NCI-H446 (cell line): ENCODE measurements at regions not wholly inside any gene's neighbourhood (a gene's known extent, or its start where the extent isn't known, plus 50 kb on each side); places are given as distances from the start of the nearest gene placed in this dataset.

Source experiments
- DNase-seq, 2 experiments: peaks; one replicate each; lab custom pipeline; 2025; lab: John Stamatoyannopoulos, UW

DNA sequence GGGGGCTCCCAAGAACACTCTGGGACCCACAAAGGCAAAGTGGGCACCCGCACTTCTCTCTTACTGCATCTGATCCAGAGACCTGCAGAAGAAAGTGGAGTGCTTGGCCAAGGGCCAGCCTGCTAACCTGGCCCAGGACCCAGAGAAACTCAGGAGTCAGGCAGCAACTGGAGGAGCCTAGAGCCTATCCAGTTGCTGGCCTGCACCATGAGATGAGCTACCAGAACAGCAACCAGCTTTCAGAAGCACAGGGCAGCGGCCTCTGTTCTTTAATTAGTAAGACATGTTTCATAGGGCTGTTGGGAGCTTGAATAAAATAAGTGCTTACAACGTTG is 298.3 kb downstream of the GADD45G start:
- DNase-seq = no peak

DNA sequence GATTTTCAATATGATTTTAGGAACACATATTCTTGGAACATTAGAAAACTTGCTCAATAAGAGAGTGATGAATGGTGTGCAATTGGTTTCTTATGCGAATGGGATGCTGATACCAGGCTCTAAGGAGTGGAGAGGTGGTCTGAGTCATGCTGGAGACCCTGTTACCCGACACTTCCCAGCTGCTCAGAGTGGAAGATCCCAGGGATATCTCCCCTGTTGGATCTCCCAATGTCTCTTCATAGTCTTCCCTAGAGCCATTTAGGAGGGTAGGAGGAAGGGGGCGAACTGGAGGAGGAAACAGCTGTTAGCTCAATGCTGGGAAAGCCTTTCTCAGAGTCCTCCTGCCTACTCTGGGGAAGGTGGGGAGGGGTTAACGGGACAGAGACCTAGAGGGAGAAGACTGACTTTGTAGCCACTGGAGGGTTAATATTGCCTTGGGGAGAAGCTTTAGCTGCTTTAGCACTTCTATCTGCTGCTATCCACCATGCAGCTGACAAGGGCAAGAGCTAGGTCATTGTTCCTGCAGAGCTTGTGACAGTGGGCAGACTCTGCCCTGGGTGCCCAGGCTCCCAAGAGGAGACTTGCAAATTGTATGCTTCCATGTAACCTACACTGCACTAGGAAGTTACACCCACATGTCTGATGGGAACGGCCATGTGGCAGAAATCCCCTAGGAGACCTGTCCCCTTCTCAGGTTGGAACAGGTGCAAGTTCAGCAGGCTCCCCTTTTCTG is 301.0 kb downstream of the GADD45G start:
- no peak for DNase-seq

DNA sequence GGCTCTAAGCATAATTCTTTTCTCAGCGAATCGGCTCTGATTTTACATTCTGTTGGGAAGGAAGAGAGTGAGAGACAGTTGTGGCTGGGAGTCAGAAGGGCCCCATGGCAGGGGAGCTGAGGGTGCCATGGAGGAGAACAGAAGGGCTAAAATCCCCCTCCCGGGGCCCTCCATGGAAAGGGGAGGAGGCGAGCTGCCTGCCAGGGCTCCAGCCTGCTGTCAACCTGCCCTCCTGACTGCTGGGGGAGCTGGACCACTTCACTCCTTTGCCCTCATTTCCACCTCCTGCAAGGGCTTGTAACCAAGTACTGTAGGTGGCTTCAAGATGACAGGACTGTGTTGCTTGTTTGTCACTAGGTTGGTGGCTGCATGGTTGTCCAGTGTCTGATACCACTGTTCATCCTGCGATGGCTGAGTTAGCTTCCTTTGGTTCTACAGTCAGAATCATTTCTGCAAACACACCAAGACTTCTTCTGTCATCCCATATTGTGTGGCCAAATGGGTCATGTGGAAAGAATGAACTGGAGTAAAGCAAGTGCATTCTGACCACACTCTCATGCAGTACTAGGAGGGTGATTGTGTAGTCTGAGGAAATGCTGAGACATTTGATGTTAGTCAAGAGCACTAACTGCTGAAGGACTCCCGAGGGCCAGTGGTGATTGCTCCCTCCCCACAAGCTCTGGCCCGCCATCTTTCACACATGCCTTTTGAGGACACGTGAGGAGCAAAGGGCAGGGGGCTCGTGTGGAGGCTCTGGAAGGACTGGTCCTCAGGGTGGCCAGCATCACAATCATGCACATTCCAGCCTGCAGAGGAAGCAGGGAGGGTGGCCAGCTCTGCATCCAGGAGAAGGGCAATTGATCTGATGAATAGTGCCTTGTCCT is 307.2 kb downstream of the GADD45G start:
- DNase-seq = no peak

DNA sequence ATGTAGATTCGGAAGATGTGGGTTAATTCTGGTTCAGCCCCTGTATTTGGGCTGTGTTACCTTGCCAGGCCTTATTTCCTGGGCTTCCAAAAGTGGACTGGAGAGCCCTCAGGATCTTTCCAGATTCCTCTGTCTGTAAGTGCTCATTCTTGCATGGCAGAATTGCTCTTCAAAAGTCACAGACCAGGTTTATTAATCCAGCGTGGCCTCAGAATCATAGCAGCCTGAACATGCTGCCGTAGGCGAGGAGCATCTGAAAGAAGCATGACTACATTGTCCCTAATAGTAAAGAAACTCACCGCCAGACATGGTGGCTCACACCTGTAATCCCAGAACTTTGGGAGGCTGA is 307.8 kb downstream of the GADD45G start:
- DNase-seq = no peak

DNA sequence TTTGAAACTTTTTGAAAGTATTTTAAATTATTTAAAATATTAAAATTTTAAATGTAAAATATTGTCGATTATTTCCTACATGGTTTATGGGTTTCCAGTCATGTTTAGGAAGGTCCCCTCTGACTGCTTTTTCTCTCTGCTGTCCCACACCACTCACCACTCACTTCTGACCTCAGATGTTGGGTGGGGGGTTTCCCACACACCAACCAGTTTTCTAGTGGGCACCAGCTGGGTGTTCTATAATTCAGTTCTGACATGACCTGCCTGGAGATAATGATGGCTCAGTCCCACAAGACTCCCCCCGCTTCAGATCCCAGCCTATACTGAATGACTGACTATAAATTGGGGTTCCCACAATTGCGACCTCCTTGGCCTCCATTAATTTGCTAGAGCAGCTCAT is 310.4 kb downstream of the GADD45G start:
- no peak for DNase-seq

DNA sequence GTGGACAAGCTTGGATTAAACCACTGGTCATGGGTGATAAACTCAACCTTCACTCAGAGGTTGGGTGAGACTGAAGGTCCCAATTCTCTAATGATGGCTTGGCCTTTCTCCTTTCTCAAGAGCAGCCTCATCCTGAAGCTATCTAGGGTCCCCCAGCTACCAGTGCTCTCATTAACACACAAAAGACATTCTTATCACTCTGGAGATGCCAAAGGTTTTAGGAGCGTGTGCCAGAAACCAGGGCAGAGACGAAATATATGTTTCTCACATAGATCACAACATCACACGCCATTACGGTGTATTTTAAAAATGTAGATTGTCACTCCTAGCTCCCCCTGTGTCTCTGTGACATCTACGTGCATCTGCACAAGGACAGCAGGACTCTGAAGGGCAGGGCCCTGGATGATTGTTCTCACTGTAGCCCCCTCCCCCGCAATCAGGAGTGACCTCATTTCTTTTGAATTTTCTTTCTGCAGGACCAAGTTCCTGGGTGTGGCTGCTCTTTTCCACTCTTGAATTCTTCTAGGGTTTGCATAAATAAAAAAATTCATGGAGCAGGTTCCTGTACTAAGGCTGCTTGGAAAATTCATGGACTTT is 311.3 kb downstream of the GADD45G start:
- DNase-seq = no peak

DNA sequence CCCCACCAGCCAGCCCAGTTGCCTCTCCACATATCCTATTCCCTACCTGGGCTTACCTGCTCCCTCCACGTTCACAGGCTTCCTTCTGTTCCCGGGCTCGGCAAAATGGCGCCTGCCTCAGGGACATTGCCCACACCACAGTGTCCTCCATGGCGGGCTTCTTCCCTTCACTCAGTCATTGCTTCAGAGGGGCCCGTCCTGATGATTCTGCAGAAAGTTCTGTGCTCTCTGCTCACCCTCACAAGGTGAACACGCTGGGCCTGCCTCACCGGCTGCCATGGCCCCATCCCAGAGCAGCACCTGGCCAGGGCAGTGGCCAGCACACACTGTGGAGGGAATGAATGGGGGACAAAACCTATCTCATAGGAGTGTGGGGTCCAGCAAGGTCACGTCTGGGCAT is 313.0 kb downstream of the GADD45G start:
- DNase-seq = no peak

DNA sequence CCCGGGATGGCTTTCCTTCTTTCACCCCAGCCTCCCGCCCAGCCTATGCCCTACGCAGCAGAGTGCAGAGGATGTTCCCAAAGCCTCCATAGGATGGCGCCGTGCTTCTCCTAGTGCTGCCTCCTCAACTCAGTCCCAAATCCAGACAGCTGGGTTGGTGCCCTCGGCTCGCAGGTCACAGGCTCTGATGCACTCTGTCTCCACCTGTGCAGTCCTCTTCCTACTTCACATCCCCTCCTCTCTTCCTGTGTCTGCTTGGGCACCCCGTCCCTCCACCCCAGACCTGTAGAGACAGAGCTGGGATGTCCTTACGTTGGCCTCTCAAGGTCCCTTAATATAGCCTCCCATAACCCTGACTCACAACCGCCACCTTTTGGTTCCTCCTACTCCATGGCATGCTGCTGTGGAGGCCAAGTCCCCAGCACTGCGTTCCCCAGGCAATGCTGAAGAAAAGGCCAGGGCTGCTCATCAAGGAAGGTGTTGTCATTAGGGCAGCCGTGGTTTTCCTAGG is 314.4 kb downstream of the GADD45G start:
- no peak for DNase-seq

DNA sequence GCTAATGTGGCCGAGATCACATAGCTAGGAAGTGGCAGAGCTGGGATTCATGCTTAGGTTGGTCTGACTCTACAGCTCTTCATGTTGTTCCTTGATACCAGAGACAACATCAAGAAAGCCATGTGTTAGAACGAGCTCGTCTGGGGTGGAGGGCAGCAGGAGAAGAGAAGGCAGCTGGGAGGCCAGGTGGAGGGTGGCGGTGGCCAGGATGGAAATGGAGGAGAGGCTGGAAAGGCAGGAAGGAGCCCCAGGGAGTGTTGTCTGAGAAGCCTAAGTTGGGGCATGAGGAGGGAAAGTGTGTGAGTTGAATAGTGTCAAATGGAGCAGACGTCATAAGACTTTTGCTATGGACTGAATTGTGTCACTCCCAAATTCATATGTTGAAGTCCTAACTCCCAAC is 315.3 kb downstream of the GADD45G start:
- DNase-seq = no peak

DNA sequence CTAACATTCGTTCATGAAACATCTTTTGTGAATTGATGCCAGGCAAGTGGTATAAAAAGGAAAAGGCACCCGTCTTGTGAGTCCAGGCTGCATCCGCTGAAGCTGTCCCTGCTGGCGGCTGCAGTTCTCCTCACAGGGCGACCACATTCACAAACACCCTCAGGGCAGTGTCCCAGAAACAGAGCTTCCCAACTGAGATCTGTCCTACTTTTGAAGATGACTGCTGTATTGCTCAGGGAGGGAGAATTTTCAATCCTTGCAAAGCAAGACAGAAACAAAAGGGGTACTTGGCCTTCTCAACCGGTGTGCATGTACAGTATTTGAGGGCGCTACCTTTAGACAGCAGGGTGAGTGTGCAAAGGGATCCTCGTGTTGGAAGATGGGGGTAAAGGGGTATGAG is 316.1 kb downstream of the GADD45G start:
- no peak for DNase-seq

DNA sequence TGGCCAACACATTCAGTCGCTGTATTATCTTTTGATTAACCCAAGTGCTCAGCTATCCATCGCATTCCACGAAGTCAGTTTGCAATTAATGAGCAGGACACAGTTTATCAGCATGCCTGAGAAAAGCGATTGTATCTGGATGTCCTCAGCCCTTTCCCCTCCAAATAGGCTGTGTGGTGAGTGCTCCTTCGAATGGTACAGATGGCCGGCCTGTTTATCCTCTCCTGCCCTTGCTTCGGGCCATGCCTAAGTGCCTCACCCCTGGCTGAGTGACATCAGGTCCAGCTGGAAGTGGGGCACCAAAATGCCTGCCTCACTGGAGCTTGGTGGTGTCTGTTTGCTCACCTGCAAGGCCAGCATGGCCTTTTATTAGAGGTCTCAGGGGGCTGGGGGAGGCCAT is 317.3 kb downstream of the GADD45G start:
- no peak for DNase-seq

DNA sequence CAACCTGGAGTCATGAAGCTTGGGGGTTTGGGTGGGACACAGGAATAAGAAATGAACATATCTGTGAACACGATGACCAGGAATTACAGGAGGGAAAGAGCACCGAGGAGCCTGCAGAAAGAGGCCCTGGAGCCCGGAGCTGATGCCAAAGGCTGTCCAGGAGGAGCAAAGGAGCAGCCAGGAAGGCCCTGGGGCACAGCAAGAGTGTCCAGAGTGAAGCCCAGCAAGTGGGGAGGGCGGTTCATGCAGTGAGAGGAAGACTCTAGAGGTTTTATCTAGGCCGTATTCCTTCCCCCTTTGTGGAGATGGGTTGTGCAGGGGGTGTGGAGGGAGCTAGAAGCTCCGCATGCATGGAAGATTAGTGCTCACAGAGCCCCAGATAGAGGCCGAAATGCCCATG is 318.4 kb downstream of the GADD45G start:
- no peak for DNase-seq

DNA sequence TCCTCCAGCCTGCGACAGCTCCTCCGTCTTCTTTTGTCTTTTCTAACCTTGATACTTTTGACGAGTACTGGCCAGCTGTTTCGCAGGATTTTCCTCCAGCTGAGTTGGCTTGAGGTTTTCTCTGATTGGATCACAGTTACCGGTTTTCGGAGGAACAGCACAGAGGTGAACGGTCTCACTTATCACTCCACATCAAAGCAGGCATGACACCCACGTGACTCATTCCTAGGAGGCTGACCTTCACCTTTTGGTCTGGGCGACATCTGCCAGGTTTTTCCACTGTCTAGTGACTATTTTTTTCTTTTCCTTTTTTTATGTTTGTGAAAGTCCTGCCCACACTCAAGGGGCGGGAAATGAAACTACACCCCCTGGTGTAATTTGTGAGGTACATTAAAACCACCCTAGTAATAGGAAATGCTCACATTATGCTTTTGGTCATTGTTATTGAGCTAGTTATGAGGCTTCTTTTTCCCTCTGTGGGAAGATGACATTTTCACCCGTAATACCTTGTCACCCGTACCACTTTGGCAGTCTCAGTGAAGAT is 319.2 kb downstream of the GADD45G start:
- DNase-seq = no peak

DNA sequence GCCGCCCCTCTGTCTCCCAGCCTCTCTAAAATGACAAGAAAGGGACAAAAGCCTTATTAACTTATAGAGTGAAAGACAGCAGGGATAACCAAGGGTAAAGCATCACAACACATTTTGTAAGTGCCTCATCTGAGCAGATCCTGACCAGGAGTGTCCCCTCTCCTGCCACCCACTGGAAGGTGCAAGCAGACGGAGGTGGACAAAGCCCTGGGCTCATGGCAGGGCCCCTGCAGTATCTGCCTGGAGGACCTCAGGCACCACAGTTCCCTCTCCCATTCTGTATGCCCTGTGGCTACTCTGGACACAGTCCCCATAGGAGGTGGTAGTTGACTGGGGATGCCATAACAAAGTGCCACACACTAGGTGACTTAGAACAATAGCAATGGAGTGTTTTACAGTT is 319.8 kb downstream of the GADD45G start:
- DNase-seq = no peak

DNA sequence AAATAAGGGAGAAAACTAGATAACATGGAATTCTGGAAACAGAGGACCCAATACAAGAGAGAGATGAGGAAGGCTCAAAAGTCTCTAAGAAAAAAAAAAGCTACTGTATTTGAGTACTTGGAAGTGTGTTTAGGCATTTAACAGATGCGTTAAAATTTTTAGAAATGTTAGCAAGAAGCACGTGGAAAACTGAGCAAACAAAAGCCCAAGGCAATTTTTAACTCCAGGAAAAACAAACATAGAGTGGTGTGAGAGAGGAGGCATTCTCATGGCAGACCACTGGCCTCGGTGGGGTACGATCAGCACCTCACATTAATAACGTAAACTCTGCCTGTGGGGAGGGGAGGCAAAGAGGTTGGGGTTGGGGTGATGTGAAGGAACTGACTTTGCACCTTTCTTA is 321.4 kb downstream of the GADD45G start:
- DNase-seq = no peak

DNA sequence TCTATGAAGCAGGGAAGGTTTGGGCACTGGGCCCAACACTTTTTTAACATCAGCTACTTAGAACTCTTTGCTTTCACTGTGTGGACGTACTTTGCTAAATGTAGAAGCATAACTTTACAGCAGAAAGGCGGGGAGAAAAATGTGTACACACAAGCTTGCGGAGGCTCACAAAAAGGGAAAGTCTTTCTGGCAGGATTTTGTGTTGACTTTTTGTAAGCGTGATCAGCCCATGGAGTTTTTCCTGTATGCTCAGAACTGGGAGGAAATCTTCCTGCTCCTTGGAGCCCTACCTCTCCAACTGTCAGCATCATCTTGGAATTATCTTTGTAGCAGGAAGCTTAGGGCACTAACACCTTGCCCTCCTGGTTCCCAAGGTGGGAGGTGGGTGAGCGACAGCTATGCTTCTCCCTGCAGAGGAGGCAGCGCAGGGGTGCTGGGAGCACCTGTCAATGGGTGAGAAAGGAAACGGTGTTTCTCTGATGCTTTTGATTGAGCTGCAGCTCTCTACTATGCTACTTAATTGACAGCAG is 321.9 kb downstream of the GADD45G start:
- no peak for DNase-seq

DNA sequence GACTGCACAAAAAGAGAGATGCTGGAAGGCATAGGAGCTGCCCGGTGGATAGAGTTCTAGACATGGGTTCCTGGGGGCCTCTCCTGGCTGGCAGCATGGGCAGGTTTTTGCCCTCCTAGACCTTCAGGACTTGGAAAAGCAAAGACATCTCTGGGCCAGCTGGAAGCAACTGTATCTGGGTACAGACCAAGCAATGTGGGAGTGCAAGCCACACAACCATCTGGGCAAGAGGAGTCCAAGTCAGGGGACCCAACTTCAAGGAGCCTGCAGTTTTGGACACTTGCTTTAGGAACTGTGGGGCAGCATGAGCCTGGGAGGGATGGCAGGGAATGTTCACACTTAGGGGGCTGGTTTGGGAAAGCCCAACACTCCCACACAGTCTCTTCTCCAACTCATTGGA is 323.3 kb downstream of the GADD45G start:
- DNase-seq = no peak

DNA sequence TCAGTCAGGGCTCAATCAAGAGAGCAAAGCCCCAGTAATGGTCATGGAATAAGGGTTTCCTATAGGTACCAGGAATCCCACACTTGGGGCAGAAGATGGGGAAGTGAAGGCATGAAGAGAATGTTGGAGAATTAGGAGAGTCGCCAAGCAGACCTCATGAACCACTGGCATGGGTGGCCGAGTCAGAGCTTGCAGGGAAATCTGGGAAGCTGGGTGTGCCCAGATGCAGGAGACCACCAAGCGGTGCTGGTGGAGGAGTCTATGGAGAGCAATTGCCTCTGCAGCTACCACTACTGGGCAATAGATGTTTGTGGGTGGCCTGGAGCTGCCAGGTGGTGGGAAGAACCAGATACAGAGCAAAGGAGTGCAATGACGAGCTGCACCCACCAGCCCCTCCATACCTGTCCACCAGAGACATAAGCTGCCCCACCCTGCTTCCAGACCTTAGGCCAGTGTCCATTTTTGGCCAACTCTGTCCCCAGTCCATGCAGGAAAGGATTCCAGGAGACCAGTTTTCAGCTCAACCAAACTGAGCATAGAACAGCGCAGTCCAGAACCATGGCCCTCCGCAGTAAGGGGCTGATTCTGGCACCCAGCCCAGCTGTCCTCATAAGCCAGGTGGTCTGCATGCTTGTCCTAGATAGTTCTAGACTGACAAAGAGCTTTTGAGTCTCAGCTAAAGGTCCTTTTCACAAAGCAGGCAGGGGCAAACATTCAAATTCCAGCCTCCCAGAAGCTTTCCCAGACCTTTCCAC is 323.9 kb downstream of the GADD45G start:
- no peak for DNase-seq

DNA sequence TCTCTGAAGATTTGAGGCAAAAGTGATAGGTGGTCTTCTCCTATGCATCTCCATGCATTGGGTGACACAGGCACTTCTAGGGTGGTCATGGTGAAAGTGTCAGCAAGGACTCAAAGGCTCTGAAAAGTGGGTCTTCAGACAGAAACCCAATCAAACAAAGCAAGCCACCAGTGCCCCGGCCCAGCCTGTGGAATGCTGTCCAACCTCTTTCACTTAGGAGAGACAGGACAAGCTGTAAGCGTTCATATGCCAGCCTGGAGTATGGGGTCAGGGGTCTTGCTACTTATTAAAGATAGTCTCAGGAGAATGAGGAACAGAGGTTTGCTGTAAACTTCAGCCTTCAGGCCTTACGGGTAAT is 324.5 kb downstream of the GADD45G start:
- DNase-seq = no peak

DNA sequence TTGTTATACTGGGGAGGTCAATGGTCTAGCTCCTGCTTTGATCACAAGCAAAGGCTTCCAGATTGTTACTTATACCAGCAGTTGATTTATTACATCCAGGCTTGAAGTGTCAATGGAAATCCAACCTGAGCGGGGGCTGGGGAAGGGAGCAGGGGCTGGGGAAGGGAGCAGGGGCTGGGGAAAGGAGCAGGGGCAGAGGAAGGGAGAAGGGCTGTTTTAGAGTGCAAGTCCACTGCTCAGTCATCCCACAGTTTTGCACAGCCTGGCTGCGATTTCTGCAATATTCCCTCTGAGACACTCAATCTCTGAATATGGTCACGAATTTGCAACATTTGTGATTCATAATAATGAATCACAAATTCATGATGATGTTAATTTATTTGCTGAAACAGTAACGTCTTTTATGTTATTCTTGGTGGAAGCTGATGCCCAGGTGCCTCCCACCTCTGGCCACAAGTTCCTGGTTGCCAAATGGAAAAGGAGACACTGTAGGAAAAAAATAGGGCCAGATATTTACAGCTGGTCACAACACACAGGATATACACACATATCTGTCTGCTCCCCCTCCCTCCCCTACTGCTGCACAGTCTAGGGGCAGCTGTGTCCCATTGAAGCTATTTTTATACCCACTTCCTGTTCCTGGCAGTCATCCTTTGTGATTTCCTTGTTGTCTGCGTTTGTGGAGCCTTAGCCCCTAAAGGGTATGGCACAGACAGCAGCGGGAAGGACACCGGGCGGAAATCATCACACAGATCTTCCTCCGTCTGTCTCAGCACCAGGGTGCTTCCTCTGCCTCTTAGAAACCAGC is 325.1 kb downstream of the GADD45G start:
- no peak for DNase-seq

DNA sequence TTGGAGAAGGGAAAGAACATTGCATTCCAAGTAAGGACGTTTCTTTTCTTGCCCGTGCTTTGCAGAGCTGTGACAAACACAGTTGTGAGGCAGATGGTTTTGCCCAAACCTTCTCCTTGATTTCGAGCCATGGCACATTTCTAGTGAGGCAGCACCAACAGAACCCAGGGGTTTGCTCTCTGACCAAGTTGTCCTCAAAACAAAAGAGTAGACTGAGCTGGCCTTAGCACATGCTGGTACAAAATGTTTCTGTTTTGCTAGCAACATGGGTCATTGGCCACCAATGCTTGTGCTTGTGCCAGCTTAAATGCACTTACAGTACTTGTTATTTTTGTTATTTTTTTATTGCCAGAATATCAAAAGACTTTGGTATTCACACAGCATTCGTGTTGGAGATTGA is 328.8 kb downstream of the GADD45G start:
- no peak for DNase-seq
